HG03039 (cell line): ENCODE measurements at regions not wholly inside any gene's neighbourhood (a gene's known extent, or its start where the extent isn't known, plus 50 kb on each side); places are given as distances from the start of the nearest gene placed in this dataset.

Source experiments
- ATAC-seq: cut with Tn5 transposase; IDR thresholded peaks from one replicate; pipeline ENCODE4 v1.9.1; 2021; ENCODE audit warnings: mild to moderate bottlenecking, moderate library complexity; ENCODE audit not compliant: unreplicated experiment

DNA sequence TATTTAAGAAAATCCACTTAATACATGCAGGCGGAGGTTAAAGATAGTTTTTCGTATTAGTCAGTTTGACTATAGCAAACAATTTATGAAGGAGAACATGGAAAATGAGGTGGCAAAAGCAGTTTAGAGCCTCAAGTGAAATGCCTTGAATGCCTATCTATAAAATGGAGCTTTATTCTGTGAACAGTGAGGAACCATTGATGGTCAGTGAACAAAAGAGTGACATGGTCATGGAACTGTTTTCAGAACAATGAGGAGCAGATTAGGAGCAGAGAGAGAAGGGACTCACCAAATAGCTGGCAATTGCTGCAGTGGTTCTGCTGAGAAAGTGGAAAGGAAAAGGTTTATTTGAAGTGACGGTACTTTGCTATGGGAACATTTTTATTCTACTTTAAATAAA, 299.8 kb downstream of the DUSP10 start:
- ATAC-seq: no peak

GRCh38 chr1:221444346-221444745, 297.5 kb downstream of the DUSP10 start:
- no peak for ATAC-seq

DNA sequence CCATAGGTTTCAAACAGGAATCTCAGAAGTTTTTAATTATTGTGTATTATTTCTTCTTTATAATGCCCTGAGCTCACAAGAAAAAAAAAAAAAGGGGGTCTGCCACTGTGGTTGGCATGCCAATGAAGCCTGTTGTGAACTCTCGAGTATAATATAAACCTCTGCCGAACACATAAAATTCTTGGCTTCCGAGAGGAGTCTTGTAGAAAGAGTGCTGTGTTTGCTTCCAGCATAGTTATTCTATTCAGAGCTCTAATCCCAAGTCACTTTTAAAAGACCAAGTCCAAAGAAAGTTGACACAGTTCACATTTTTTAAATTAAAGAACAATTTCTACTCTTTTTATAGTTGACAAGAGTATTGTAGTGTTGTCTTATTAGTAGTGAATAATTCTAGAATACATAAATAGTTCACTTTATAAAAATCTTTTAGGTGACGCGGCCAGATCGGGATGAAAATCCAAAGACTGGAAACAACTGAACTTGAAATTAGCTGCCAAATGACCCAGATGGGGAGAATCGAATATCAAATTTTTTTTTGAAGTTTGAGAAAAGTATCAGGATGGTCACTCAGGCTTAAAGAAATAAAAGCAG, 293.2 kb downstream of the DUSP10 start:
- no peak for ATAC-seq

- no peak for ATAC-seq
Observed at GRCh38 chr1:221449194-221449593, 292.7 kb downstream of the DUSP10 start.

DNA sequence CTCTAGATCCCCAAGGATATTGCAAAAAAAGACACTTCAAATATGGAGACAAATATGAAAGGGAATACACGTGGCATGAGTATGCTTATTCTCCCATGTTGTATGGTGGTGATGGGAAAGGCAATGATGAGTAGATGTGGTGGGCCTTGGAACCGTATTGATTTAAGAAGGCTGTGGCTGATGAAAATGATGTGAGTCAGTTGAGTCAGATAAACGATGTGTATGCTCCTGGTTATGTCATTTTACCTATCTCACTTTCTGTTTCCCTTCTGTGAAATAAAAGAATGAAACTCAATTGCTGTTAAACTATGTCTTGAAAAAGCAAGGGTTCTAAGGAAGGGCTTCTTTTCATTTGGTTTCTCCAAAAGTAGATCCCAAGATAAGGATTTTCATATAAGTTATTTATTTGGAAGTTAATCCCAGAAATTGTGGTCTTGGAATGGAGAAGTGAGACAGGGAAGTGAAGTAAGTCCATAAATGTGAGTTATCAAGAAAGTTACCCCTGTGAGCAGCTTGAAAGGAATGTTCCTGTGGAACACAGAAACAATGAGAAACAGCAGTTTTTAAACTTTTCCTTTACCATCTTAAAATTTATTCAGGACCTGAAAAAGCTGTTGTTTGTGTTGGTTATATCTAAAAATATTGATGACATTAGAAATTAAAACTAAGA, 292.0 kb downstream of the DUSP10 start:
- no peak for ATAC-seq

- no peak for ATAC-seq
Observed at GRCh38 chr1:221451741-221452140, 290.1 kb downstream of the DUSP10 start.

GRCh38 chr1:221454096-221454495, 287.8 kb downstream of the DUSP10 start:
- ATAC-seq: no peak

- no peak for ATAC-seq
Observed at GRCh38 chr1:221456918-221457317, 285.0 kb downstream of the DUSP10 start.

GRCh38 chr1:221457685-221458446, 284.0 kb downstream of the DUSP10 start:
- no peak for ATAC-seq

GRCh38 chr1:221458447-221459156, 283.3 kb downstream of the DUSP10 start:
- no peak for ATAC-seq

GRCh38 chr1:221459558-221459957, 282.3 kb downstream of the DUSP10 start:
- ATAC-seq: no peak

DNA sequence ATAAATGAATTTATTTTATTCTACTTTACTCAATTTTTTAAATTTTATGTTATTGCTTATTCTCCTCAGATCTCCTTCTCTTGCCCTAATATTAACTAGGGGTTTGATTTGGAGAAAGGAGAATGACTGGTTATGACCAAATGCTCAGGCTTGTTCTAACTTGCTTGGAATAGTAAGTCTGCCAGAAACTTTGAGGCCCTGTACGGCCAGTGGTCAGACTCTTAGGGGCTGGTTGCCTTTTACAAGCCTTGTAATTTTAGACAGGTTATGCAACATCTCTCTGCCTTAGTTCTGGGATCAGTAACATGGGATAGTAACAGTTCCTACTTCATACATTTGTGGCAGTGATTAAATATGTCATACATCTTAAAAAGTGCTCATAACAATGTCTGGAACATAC, 279.5 kb downstream of the DUSP10 start:
- ATAC-seq: no peak

GRCh38 chr1:221468546-221468945, 273.3 kb downstream of the DUSP10 start:
- ATAC-seq: no peak

DNA sequence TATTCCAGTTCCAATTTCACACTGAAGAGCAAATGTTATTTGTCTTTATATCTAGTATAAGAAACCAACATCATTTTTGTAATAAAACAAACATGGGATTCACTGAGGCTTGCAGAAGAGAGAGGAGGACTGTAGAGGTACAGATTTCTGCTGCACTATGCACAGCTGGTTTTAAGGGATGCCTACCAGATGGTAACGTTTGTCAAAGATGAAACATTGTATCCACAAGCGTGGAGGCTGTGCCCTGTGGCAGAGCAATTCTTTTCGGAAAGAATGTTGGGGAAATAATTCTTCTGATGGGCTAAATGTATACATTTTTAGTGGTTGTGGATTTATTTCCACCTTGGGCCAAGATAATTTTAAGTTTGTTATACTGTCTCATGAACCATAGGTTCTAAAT, 272.4 kb downstream of the DUSP10 start:
- ATAC-seq: no peak

DNA sequence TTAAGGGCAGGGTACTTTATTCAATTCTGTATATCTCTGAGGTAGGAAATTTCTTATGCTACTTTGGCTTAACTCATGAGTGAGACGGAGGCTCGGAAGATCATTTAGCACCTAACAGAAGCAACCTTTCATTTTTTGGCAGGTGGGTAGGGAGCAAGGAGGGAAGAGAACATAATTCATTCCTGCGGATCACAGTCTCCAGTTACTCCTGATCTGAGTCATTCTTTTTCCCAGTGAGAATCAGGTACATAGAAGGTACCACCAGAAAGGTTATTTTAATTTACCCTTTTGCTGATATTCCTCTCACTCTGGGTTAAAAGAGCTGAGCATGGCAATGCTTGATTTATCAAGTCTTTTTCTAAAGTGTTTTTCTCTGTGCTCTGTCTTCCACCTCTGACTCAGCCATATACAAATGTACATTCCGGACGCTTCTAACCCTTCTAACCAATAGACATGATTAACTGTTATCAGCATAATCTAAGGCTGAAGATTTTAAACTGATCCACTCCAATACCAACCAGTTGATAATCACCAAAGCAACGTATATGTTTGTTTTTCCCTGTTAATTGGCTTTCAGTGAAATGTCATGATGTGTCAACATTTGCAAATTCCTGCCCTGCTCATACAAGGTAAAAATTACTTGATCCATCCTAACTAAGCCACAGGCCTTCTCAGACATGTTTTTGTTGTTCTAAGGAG, 271.7 kb downstream of the DUSP10 start:
- no peak for ATAC-seq

GRCh38 chr1:221473411-221473810, 268.5 kb downstream of the DUSP10 start:
- ATAC-seq: no peak

DNA sequence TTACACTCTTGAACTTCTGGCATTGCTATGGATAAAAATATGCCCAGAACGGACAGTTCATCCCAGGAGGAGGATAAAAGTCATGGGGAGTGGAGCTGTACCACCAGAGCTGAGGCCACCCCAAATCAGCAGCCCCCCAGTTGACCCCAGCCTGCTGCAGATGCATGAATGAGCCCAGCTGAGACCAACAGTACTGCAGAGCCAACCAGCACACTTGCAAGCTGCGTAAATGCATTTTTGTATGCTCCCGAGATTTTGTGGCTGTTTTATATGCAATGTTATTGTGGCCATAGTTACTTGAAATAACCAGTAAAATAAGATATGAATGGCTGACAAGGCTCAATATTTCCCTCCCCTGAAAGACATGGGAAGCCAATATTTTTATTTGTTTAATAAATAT, 264.6 kb downstream of the DUSP10 start:
- no peak for ATAC-seq

DNA sequence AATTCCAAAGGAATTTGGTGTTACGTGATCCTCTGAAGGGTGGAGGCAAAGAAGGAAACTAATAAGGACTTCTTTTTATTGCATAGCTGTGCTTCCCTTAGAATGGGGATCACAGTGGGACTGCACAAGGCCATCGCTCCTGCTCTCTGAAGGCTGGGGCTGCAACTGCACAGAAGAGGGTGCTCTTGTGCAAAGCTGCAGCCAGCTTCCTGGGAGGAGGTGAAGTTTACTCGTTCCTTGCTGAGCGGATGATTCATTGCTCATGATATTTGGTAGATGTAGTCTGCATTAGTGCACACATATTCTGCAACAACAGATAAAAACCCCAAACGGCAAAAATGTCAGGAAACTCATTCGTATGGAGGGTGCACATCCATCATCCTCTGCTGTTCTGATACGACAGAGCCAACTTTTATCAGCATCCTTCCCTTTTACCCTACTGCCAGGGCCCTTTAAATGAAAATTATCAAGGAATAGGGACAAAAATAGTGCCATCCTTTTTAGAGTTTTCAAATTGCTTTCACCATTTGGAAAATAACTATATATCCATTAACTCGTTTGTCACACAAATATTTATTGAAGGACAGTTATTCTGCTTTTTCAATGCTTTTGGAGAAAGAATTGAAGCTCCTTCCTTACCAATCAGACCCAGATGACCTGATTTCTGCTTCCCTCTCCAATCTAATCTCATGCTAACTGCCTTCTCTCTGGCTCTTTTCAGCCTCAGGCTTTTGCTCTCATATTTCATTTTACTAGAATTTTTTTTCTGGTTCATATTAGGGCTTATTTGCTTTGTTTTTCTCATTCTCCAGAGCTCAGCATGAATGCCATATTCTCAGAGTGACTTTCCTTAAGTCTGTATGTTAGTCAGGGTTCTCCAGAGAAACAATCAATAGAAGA, 263.6 kb downstream of the DUSP10 start:
- ATAC-seq: peak; percentile 73

DNA sequence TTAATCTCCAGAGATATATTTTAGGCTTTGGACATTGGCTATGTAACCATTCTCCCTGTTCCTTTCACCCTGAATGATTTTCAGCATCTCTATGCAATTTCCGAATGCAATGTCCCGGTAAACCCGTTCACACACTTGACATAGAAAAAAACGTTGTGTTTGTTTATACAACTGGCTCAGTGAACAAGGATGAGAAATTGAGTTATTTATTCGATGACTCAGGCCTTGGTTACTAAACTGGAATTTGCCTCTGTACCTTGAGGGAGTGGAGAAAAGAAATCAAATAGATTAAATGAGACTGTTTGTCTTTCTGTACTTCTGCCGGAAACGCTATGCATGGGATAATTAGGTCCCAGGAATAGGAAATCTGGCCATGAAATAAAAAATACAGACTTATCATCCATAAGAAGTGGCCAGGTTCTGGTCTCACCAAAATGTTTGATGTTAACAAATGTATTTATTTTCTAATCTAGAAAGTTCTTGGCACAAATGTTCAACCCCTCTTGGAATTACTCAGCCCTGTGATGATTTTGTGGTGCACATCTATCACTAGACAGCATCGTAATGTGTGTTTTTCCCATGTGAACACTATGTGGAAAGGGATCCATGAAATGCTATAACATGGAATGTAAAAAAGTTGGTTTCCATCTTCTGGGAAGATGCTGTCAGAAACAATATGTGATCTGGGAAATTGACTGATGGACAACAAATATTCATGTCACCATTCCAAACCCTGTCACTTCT, 253.9 kb downstream of the DUSP10 start:
- ATAC-seq: no peak
